ENCODE measurements at regions not wholly inside any gene's neighbourhood (a gene's known extent, or its start where the extent isn't known, plus 50 kb on each side); places are given as distances from the start of the nearest gene placed in this dataset.
A peak's percentile ranks its signal among the peaks of the same experiment; 100 is the strongest.
"Not testable (repeated sequence)": the region's sequence is repeated elsewhere in the genome, so short reads cannot be mapped to it uniquely, and the experiment has no call there.

DNA sequence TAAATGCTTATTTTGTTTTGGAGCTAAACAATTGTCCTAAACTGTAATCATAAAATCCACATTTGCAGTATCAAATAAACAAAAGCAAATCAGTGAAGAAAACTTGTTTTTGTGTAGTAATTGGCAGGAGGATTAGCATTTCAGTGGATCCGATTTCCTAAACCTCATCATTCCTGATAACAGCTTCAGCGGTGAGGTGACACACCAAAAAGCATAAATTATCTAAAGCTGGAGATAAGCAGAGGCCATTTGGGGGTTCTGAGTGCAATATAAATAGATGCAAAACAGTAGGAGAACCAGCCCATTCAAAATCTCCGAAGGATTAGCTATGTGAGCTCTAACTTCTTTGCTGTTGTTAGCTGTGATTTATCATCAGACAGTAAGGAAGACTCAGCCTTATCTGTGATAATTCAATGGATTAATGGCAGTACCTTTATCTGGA is 235.8 kb downstream of the EPHA7 start:
- DNase-seq (ENCODE audit: low spot score): no peak
- in situ Hi-C loops (cut with MboI; ENCODE audit: low sequenced_read_pairs, unreplicated experiment): no loop called here
- no peak for TF ChIP-seq CTCF (IDR thresholded peaks at IDR 0.05; ENCODE audit: borderline replicate concordance, control extremely low read depth, extremely low read depth, insufficient read depth, missing control alignments)

GRCh38 chr6:93182938-93183479 is 236.3 kb downstream of the EPHA7 start:
- in situ Hi-C loops (cut with MboI; ENCODE audit: low sequenced_read_pairs, unreplicated experiment): no loop called here
- no peak for TF ChIP-seq CTCF (IDR thresholded peaks at IDR 0.05; ENCODE audit: borderline replicate concordance, control extremely low read depth, extremely low read depth, insufficient read depth, missing control alignments)
- no peak for DNase-seq (ENCODE audit: low spot score)

DNA sequence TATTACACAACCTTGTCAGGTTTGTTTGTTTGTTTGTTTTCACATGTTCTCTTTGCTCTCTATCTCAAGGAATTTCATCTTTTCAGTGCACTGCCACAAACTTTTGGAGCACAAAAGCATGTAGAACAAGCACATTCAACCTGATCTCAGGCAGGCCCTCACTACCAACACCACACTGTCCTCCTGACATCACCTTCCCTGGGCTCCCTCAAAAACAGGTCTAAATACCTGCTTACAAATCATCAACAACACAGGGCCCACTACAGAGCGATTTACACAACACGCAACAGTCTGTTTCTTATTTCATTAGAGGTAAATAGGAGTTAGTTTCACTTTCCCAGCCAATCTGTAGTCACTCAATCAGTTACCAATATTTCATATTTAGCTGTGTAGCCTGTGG is 241.4 kb downstream of the EPHA7 start:
- no peak for TF ChIP-seq CTCF (IDR thresholded peaks at IDR 0.05; ENCODE audit: borderline replicate concordance, control extremely low read depth, extremely low read depth, insufficient read depth, missing control alignments)
- no peak for DNase-seq (ENCODE audit: low spot score)
- in situ Hi-C loops (cut with MboI; ENCODE audit: low sequenced_read_pairs, unreplicated experiment): no loop called here

DNA sequence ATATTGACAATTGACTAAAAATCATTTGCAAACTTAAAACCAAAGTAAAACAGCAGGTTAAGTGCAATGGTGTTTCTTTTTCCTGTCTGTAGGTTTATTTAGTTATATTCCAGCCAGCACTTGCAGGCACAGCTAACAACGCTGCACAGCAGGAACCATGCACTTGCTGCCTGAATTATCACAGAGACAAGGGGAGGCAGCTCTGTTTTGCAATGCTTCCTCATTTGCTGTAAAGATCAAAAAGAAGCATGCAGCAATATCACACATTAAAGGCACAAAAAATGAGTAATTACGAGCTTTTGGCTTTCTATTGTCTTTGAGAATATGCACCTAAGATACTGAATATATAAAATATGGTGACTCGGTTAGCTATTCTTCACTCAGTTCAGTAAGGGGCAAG is 241.9 kb downstream of the EPHA7 start:
- in situ Hi-C loops (cut with MboI; ENCODE audit: low sequenced_read_pairs, unreplicated experiment): no loop called here
- DNase-seq (ENCODE audit: low spot score): no peak
- TF ChIP-seq CTCF (IDR thresholded peaks at IDR 0.05; ENCODE audit: borderline replicate concordance, control extremely low read depth, extremely low read depth, insufficient read depth, missing control alignments): no peak

DNA sequence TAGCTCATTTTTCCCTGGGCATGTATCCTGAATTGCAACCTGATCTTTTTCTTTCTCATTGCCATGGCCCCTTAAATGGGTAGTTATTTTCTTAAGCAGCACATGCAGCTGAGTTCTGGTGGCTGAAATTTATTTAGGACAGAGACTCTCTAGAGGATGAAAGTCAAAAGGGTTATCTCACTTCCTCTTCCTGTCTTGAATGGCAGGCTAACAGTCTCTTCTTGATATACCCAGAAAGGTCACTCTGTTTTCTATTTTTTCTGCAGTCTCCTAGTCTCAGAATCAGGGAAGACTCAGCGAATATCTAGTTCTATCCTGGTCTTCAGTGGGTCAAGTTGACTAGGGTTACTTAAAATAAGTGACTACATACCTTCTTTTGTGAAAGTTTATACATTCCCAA is 243.3 kb downstream of the EPHA7 start:
- no peak for TF ChIP-seq CTCF (IDR thresholded peaks at IDR 0.05; ENCODE audit: borderline replicate concordance, control extremely low read depth, extremely low read depth, insufficient read depth, missing control alignments)
- in situ Hi-C loops (cut with MboI; ENCODE audit: low sequenced_read_pairs, unreplicated experiment): no loop called here
- DNase-seq (ENCODE audit: low spot score): peak; percentile 4

DNA sequence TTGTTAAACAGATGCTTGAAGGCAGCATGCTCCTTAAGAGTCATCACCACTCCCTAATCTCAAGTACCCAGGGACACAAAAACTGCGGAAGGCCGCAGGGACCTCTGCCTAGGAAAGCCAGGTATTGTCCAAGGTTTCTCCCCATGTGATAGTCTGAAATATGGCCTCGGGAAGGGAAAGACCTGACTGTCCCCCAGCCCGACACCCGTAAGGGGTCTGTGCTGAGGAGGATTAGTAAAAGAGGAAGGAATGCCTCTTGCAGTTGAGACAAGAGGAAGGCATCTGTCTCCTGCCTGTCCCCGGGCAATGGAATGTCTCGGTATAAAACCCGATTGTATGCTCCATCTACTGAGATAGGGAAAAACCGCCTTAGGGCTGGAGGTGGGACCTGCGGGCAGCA is 245.8 kb downstream of the EPHA7 start:
- DNase-seq (ENCODE audit: low spot score); in situ Hi-C loops (cut with MboI; ENCODE audit: low sequenced_read_pairs, unreplicated experiment): not testable (repeated sequence)

GRCh38 chr6:93165850-93166430 is 253.4 kb downstream of the EPHA7 start:
- in situ Hi-C loops (cut with MboI; ENCODE audit: low sequenced_read_pairs, unreplicated experiment): no loop called here
- no peak for TF ChIP-seq CTCF (IDR thresholded peaks at IDR 0.05; ENCODE audit: borderline replicate concordance, control extremely low read depth, extremely low read depth, insufficient read depth, missing control alignments)
- DNase-seq (ENCODE audit: low spot score): no peak

Data from GM13976 (cell line).